HCT116 (cell line): ENCODE measurements at regions not wholly inside any gene's neighbourhood (a gene's known extent, or its start where the extent isn't known, plus 50 kb on each side); places are given as distances from the start of the nearest gene placed in this dataset.

Source experiments
- ATAC-seq: fragments of 200-7000 bp; cut with Tn5 transposase; 2 replicates; pipeline ENCODE4 v1.9.1; 2020; ENCODE audit warnings: mild to moderate bottlenecking, moderate library complexity
- BruUV-seq: library from RNA; stranded (reverse); fragments of 400-500 nt; replicated peaks from 2 replicates; lab custom pipeline; 2021; lab: Mats Ljungman, UMichigan
- CTCF ChIA-PET: fragments of 300-600 bp; sonication (Branson Sonifier 250); formaldehyde crosslinking; loops from one replicate; lab custom pipeline; 2021; ENCODE audit warnings: antibody characterized with exemption; lab: Charles Lee
- POLR2A ChIA-PET: fragments of 300-600, 350-600 bp; sonication (Branson Sonifier 250); formaldehyde crosslinking; loops from one replicate; lab custom pipeline; 2021; ENCODE audit warnings: antibody characterized with exemption; lab: Charles Lee
- RAD21 ChIA-PET, 2 experiments: fragments of 300-600 bp; sonication (Branson Sonifier 250); formaldehyde crosslinking; loops; one replicate each; lab custom pipeline; 2023; ENCODE audit warnings: low total read pairs in 2 of 2; ENCODE audit not compliant: uncharacterized antibody in 2 of 2, unreplicated experiment in 2 of 2, low non-redundant PET in 1 of 2; lab: Charles Lee
- DNase-seq: peaks from one replicate; pipeline ENCODE4 v3.0.0-alpha.2; 2010; ENCODE audit warnings: low read depth, low spot score
- H2AFZ ChIP-seq: fragments of 200-600 bp; shearing (Covaris generic), sonication (generic); 2 replicates; pipeline ENCODE4 v1.6.1; 2017; ENCODE audit warnings: low read depth, mixed run types, mixed read lengths, antibody characterized with exemption, low read length; ENCODE audit not compliant: poor library complexity, severe bottlenecking
- H3K27ac ChIP-seq: 2 replicates; pipeline ENCODE4 v1.5.1; 2012; ENCODE audit warnings: low read depth, low read length
- H3K27me3 ChIP-seq: fragments of 200-600 bp; sonication (generic); 2 replicates; pipeline ENCODE4 v1.6.1; 2016; ENCODE audit warnings: mixed run types, low read length, mixed read lengths; ENCODE audit not compliant: insufficient read depth
- H3K36me3 ChIP-seq, 2 experiments: fragments of 200-500 bp in 1 of 2; fragments of 200-600 bp in 1 of 2; sonication (Bioruptor generic) in 1 of 2; sonication (generic) in 1 of 2; 2 replicates each; pipeline versions ENCODE4 v1.5.1 to v1.6.1; 2014 to 2016; ENCODE audit warnings: low read length in 2 of 2, inconsistent platforms in 1 of 2, mixed read lengths in 1 of 2, mixed run types in 1 of 2; ENCODE audit not compliant: insufficient read depth in 2 of 2, control insufficient read depth in 1 of 2
- H3K4me1 ChIP-seq, 2 experiments: fragments of 200-600 bp in 1 of 2; sonication (generic) in 1 of 2; 2 replicates each; pipeline versions ENCODE4 v1.5.1 to v1.6.1; 2012 to 2017; ENCODE audit warnings: low read length in 2 of 2, inconsistent platforms in 1 of 2, mild to moderate bottlenecking in 1 of 2, mixed read lengths in 1 of 2, mixed run types in 1 of 2, moderate library complexity in 1 of 2; ENCODE audit not compliant: insufficient read depth in 2 of 2, control insufficient read depth in 1 of 2
- H3K4me2 ChIP-seq: fragments of 200-600 bp; sonication (generic); 2 replicates; pipeline ENCODE4 v1.6.1; 2017; ENCODE audit warnings: mixed run types, low read length, mixed read lengths
- H3K4me3 ChIP-seq, 2 experiments: fragments of 200-600 bp in 1 of 2; sonication (generic) in 1 of 2; replicated peaks in 1 of 2; 2 replicates each; pipeline ENCODE4 v1.5.1; 2011 to 2016; ENCODE audit warnings: low read length in 2 of 2, control low read depth in 1 of 2, low read depth in 1 of 2, mild to moderate bottlenecking in 1 of 2, mixed read lengths in 1 of 2, mixed run types in 1 of 2
- H3K79me2 ChIP-seq: fragments of 200-600 bp; sonication (generic); 2 replicates; pipeline ENCODE4 v1.6.1; 2017; ENCODE audit warnings: mild to moderate bottlenecking, mixed run types, low read length, moderate library complexity, mixed read lengths; ENCODE audit not compliant: insufficient read depth
- H3K9ac ChIP-seq: fragments of 200-600 bp; sonication (generic); 2 replicates; pipeline ENCODE4 v1.6.1; 2016; ENCODE audit warnings: low read length, mixed read lengths
- H3K9me2 ChIP-seq: fragments of 200-600 bp; sonication (generic), shearing (Covaris generic); 2 replicates; pipeline ENCODE4 v1.6.1; 2017; ENCODE audit warnings: mixed run types, mild to moderate bottlenecking, moderate library complexity; ENCODE audit not compliant: insufficient read depth
- H3K9me3 ChIP-seq, 2 experiments: fragments of 200-500 bp in 1 of 2; fragments of 200-600 bp in 1 of 2; sonication (Bioruptor generic) in 1 of 2; sonication (generic) in 1 of 2; 2 replicates each; pipeline ENCODE4 v1.6.1; 2014 to 2017; ENCODE audit warnings: low read length in 2 of 2, mixed read lengths in 2 of 2, inconsistent platforms in 1 of 2, low read depth in 1 of 2, mild to moderate bottlenecking in 1 of 2, mixed run types in 1 of 2, moderate library complexity in 1 of 2; ENCODE audit not compliant: control insufficient read depth in 1 of 2, insufficient read depth in 1 of 2
- H4K20me1 ChIP-seq: fragments of 200-600 bp; sonication (generic), shearing (Covaris generic); 2 replicates; pipeline ENCODE4 v1.6.1; 2017; ENCODE audit warnings: mixed run types, mild to moderate bottlenecking, moderate library complexity; ENCODE audit not compliant: insufficient read depth
- EZH2phosphoT487 ChIP-seq: fragments of 200-600 bp; IDR thresholded peaks from 2 replicates; pipeline ENCODE4 v1.6.1; 2018; ENCODE audit warnings: antibody characterized with exemption, borderline replicate concordance
- JUND ChIP-seq: IDR thresholded peaks from 2 replicates; pipeline ENCODE4 v1.6.1; 2012
- POLR2AphosphoS5 ChIP-seq: IDR thresholded peaks from 2 replicates; pipeline ENCODE4 v1.6.1; 2011; ENCODE audit warnings: mild to moderate bottlenecking, low read depth, low read length, moderate library complexity
- RAD21 ChIP-seq: IDR thresholded peaks from 2 replicates; pipeline ENCODE4 v1.6.1; 2012; ENCODE audit warnings: low read depth, mild to moderate bottlenecking
- SIN3A ChIP-seq: IDR thresholded peaks from 2 replicates; pipeline ENCODE4 v1.6.1; 2012; ENCODE audit warnings: low read depth
- SP1 ChIP-seq: IDR thresholded peaks from 2 replicates; pipeline ENCODE4 v1.6.1; 2012; ENCODE audit warnings: low read depth
- SRF ChIP-seq: IDR thresholded peaks from 2 replicates; pipeline ENCODE4 v1.6.1; 2012; ENCODE audit warnings: low read depth
- ZFX ChIP-seq: fragments of 450-650 bp; IDR thresholded peaks from 2 replicates; pipeline ENCODE4 v1.6.1; 2017
- ZNF274 ChIP-seq: fragments of 200-500 bp; sonication (Bioruptor generic); IDR thresholded peaks from 2 replicates; pipeline ENCODE4 v1.6.1; 2014; ENCODE audit warnings: mild to moderate bottlenecking, low read depth, low read length, inconsistent platforms
- intact Hi-C: fragments of 100-400 bp; cut with micrococcal nuclease; formaldehyde crosslinking; loops from 2 replicates; pipeline ENCODE4 v1.10.0; 2022
- TF ChIP-seq, protein P1 (sequence below), 3 experiments: fragments of 200-600 bp in 1 of 3; sonication (generic) in 1 of 3; IDR thresholded peaks in 2 of 3; conservative IDR thresholded peaks in 1 of 3; 2 replicates each; pipeline ENCODE4 v1.5.1; 2012 to 2017; ENCODE audit warnings: low read depth in 2 of 3, low read length in 2 of 3, antibody characterized with exemption in 1 of 3, borderline replicate concordance in 1 of 3, control low read depth in 1 of 3, mild to moderate bottlenecking in 1 of 3, mixed read lengths in 1 of 3, mixed run types in 1 of 3, moderate library complexity in 1 of 3; ENCODE audit not compliant: insufficient read depth in 1 of 3
- TF ChIP-seq, protein P2 (sequence below): IDR thresholded peaks from 2 replicates; pipeline ENCODE4 v1.6.1; 2012; ENCODE audit warnings: low read depth

DNA sequence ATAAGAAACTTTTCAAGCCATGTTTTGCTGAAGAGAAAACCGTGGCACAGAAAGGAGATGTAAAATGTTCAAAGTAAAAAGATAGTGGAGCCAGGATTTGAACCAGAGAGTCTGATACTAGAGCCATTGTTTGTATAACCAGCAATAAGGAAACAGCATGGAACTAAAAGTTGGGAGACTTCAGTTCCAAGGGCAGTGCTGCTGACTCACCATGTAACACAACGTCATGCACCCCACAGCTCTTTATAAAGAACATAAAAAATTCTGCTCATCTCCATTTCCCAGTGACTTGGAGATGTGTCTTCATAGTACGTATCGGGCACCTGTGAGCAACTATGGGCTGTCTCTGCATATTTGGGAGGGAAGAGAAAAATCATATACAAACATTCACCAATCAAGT lies 353.0 kb upstream of the PIK3C3 start:
- no peaks in the 10 kb centered on the region for H3K4me1 ChIP-seq
- DNase-seq, result no peak
- H3K27me3 ChIP-seq, result no peaks in the 10 kb centered on the region
- intact Hi-C loops, result no loop called here
- POLR2A ChIA-PET, result no interaction called here
- no peak overlapping the region for H3K27ac ChIP-seq
- ATAC-seq, result no peak
- H4K20me1 ChIP-seq, result no peaks in the 10 kb centered on the region
- H3K9ac ChIP-seq, result no peak overlapping the region
- H3K4me3 ChIP-seq, result no peak overlapping the region
- H3K9me3 ChIP-seq, result peaks cover 13 to 25% of the 10 kb centered on the region in 2 experiments; a peak in 2 of 4 replicates
- H3K4me2 ChIP-seq, result no peak overlapping the region
- RAD21 ChIA-PET, result no interaction called here
- H3K9me2 ChIP-seq, result no peaks in the 10 kb centered on the region
- TF ChIP-seq, protein P1, sequence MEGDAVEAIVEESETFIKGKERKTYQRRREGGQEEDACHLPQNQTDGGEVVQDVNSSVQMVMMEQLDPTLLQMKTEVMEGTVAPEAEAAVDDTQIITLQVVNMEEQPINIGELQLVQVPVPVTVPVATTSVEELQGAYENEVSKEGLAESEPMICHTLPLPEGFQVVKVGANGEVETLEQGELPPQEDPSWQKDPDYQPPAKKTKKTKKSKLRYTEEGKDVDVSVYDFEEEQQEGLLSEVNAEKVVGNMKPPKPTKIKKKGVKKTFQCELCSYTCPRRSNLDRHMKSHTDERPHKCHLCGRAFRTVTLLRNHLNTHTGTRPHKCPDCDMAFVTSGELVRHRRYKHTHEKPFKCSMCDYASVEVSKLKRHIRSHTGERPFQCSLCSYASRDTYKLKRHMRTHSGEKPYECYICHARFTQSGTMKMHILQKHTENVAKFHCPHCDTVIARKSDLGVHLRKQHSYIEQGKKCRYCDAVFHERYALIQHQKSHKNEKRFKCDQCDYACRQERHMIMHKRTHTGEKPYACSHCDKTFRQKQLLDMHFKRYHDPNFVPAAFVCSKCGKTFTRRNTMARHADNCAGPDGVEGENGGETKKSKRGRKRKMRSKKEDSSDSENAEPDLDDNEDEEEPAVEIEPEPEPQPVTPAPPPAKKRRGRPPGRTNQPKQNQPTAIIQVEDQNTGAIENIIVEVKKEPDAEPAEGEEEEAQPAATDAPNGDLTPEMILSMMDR (IDR thresholded peaks at IDR 0.05 in 2 of 3, conservative IDR thresholded peaks at IDR 0.05 in 1 of 3; ENCODE audit: borderline replicate concordance in 1 of 3, insufficient read depth in 1 of 3, low read depth in 2 of 3, low read length in 2 of 3), result no peak
- TF ChIP-seq POLR2AphosphoS5 (no peak), SP1 (no peak)
- TF ChIP-seq, all 23 proteins: peak for 0
- BruUV-seq, result no TSS peak
- CTCF ChIA-PET, result no interaction called here
- H2AFZ ChIP-seq, result no peak overlapping the region
- H3K36me3 ChIP-seq, result no peaks in the 10 kb centered on the region
- no peaks in the 10 kb centered on the region for H3K79me2 ChIP-seq

DNA sequence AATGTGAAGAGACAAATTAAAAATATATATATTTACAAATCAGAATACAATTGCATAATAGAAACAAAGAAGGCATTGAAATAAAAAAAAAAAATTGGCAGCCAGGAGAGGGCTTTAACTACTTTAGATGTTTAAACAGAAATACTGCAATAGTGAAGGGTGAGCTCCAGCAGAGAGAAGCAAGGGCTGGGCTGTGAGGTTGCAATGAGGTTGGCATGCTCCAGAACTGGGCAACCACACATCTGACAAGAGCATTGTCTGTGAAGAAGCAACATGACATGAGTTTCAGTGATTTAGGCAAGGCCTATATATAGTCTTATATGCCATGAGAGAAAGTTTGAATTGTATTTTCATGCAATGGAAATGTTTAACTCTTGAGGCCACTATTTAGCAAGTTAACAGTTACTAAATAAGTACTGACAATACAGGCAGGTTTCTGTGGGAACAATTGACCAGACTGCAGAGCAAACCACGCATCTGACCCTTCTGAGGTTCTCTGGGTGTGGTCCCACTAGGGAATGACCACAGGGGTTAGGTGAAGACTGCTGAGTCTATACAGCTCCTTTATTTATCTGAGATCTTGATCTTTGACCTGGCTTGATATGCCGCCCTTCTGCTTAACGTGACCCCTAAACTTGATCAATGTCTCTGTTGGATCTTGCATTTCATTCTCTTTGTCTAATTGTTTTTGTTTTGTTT lies 354.2 kb upstream of the PIK3C3 start:
- H3K36me3 ChIP-seq, result no peaks in the 10 kb centered on the region
- DNase-seq, result no peak
- H3K79me2 ChIP-seq, result no peaks in the 10 kb centered on the region
- no peaks in the 10 kb centered on the region for H4K20me1 ChIP-seq
- ChIA-PET RAD21 (no interaction called here), POLR2A (no interaction called here), CTCF (no interaction called here)
- ATAC-seq, result no peak
- no peak overlapping the region for H3K9ac ChIP-seq
- no peaks in the 10 kb centered on the region for H3K27me3 ChIP-seq
- H3K4me3 ChIP-seq, result no peak overlapping the region
- intact Hi-C loops, result no loop called here
- H3K4me2 ChIP-seq, result no peak overlapping the region
- H3K4me1 ChIP-seq, result no peaks in the 10 kb centered on the region
- no peak overlapping the region for H3K27ac ChIP-seq
- no TSS peak for BruUV-seq
- H3K9me3 ChIP-seq, result peaks cover 7 to 25% of the 10 kb centered on the region in 2 experiments; a peak in 2 of 4 replicates
- no peaks in the 10 kb centered on the region for H3K9me2 ChIP-seq
- no peak overlapping the region for H2AFZ ChIP-seq
- TF ChIP-seq SRF (no peak), POLR2AphosphoS5 (no peak), RAD21 (no peak), ZNF274 (no peak), ZFX (no peak), SIN3A (no peak), JUND (no peak), EZH2phosphoT487 (no peak)
- TF ChIP-seq, protein P2, sequence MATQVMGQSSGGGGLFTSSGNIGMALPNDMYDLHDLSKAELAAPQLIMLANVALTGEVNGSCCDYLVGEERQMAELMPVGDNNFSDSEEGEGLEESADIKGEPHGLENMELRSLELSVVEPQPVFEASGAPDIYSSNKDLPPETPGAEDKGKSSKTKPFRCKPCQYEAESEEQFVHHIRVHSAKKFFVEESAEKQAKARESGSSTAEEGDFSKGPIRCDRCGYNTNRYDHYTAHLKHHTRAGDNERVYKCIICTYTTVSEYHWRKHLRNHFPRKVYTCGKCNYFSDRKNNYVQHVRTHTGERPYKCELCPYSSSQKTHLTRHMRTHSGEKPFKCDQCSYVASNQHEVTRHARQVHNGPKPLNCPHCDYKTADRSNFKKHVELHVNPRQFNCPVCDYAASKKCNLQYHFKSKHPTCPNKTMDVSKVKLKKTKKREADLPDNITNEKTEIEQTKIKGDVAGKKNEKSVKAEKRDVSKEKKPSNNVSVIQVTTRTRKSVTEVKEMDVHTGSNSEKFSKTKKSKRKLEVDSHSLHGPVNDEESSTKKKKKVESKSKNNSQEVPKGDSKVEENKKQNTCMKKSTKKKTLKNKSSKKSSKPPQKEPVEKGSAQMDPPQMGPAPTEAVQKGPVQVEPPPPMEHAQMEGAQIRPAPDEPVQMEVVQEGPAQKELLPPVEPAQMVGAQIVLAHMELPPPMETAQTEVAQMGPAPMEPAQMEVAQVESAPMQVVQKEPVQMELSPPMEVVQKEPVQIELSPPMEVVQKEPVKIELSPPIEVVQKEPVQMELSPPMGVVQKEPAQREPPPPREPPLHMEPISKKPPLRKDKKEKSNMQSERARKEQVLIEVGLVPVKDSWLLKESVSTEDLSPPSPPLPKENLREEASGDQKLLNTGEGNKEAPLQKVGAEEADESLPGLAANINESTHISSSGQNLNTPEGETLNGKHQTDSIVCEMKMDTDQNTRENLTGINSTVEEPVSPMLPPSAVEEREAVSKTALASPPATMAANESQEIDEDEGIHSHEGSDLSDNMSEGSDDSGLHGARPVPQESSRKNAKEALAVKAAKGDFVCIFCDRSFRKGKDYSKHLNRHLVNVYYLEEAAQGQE, result no peak
- TF ChIP-seq, protein P1 (IDR thresholded peaks at IDR 0.05 in 2 of 3, conservative IDR thresholded peaks at IDR 0.05 in 1 of 3; ENCODE audit: borderline replicate concordance in 1 of 3, insufficient read depth in 1 of 3, low read depth in 2 of 3, low read length in 2 of 3), result no peak
